ENCODE measurements at regions not wholly inside any gene's neighbourhood (a gene's known extent, or its start where the extent isn't known, plus 50 kb on each side); places are given as distances from the start of the nearest gene placed in this dataset.

DNA sequence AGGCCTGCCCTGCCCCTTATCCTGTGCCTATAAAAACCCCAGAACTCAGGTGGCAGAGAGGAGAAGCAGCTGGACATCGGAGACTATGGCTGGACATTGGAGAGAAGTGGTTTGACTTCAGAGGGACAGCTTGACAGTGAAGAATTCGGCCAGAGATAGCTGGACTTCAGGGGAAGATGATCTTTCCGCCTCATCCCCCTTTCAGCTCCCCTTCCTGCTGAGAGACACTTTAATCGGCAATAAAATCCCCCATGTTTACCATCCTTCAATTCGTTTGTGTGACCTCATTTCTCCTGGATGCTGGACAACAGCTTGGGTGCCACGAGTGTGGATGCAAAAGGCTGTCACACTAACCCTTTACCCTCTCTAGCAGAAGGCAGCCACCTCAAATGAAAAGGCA is 134.1 kb upstream of the TUT7 start (continued):
- TF ChIP-seq, protein P1, sequence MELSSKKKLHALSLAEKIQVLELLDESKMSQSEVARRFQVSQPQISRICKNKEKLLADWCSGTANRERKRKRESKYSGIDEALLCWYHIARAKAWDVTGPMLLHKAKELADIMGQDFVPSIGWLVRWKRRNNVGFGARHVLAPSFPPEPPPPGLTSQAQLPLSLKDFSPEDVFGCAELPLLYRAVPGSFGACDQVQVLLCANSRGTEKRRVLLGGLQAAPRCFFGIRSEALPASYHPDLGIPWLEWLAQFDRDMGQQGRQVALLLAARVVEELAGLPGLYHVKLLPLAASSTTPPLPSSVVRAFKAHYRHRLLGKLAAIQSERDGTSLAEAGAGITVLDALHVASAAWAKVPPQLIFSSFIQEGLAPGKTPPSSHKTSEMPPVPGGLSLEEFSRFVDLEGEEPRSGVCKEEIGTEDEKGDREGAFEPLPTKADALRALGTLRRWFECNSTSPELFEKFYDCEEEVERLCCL (CRISPR knock-in tag; IDR thresholded peaks at IDR 0.05; ENCODE audit: borderline replicate concordance): no peak

- CTCF ChIA-PET (ENCODE audit: low intra/inter-chr PET ratio, low total read pairs): interaction anchor here (1.2 to 2.8 kb wide), 2 partner anchors 837 to 849 kb away, joined by 4 to 15 read pairs; no protein-coding TSS in a partner anchor
- 0% methylated on average over 2 of the region's 2 CpGs for WGBS (ENCODE audit: low lambda C conversion rate)
- Histone ChIP-seq H3K27me3 (ENCODE audit: control insufficient read depth in 1 of 2, insufficient read depth in 2 of 2, low read length in 2 of 2) (no peaks in the 10 kb centered on the region; a peak in 2 of 5 replicates), H3K36me3 (replicated peaks in 1 of 2; ENCODE audit: control insufficient read depth in 1 of 2, insufficient read depth in 2 of 2, low read length in 2 of 2) (no peaks in the 10 kb centered on the region), H3K4me1 (ENCODE audit: insufficient read depth, low read length) (no peaks in the 10 kb centered on the region), H2AFZ (ENCODE audit: low read length) (no peak overlapping the region), H3K9me3 (ENCODE audit: low read length) (no peaks in the 10 kb centered on the region), H3K79me2 (ENCODE audit: insufficient read depth, low read length) (no peaks in the 10 kb centered on the region), H3K4me3 (replicated peaks in 1 of 3; ENCODE audit: insufficient read depth in 1 of 3, low read depth in 2 of 3, low read length in 3 of 3) (no peak overlapping the region), H4K20me1 (ENCODE audit: insufficient read depth, low read length) (no peaks in the 10 kb centered on the region), H3K27ac (ENCODE audit: extremely low read length, insufficient read depth, low read length) (no peak overlapping the region), H3K9ac (ENCODE audit: insufficient read depth, low read depth, low read length) (no peak overlapping the region), H3K4me2 (ENCODE audit: low read depth, low read length) (no peak overlapping the region)
- in situ Hi-C loops (cut with HindIII; ENCODE audit: extremely low pct_ligation_motif_present, low pct_unique_long_range_greater_than_20kb) (loop anchor here (5.0 kb wide), 1 partner anchor 839 kb away; no protein-coding TSS in a partner anchor), intact Hi-C loops (cut with micrococcal nuclease; ENCODE audit: unreplicated experiment) (loop anchor here (1.0 to 5.0 kb wide), 2 partner anchors 76 to 836 kb away; no protein-coding TSS in a partner anchor)
- DNase-seq (ENCODE audit: low spot score) (no peak), FAIRE-seq (no peak), ATAC-seq (no peak)
- no TSS peak for BruUV-seq (replicated peaks)
- POLR2A ChIA-PET: no interaction called here
- TF ChIP-seq HNRNPUL1 (IDR thresholded peaks at IDR 0.05; ENCODE audit: low read depth, low read length) (no peak), MAZ (IDR thresholded peaks at IDR 0.05; ENCODE audit: borderline replicate concordance, low read depth, low read length) (no peak), MAZ (CRISPR knock-in tag; IDR thresholded peaks at IDR 0.05; ENCODE audit: low read depth) (no peak), ZNF180 (CRISPR knock-in tag; IDR thresholded peaks at IDR 0.05; ENCODE audit: borderline replicate concordance, low read depth) (no peak), MTF1 (CRISPR knock-in tag; IDR thresholded peaks at IDR 0.05) (no peak), THYN1 (CRISPR knock-in tag; IDR thresholded peaks at IDR 0.05; ENCODE audit: borderline replicate concordance, low read depth) (no peak), GPBP1L1 (CRISPR knock-in tag; IDR thresholded peaks at IDR 0.05) (no peak), SOX13 (IDR thresholded peaks at IDR 0.05) (no peak), SOX13 (CRISPR knock-in tag; conservative IDR thresholded peaks at IDR 0.05 in 1 of 2, IDR thresholded peaks at IDR 0.05 in 1 of 2) (no peak), ZBTB7A (CRISPR knock-in tag; IDR thresholded peaks at IDR 0.05) (no peak), ZNF780A (CRISPR knock-in tag; IDR thresholded peaks at IDR 0.05) (no peak), ZC3H13 (CRISPR knock-in tag; IDR thresholded peaks at IDR 0.05) (no peak), TEF (CRISPR knock-in tag; IDR thresholded peaks at IDR 0.05) (no peak), HOXD1 (CRISPR knock-in tag; IDR thresholded peaks at IDR 0.05) (no peak)
- TF ChIP-seq, protein P2, sequence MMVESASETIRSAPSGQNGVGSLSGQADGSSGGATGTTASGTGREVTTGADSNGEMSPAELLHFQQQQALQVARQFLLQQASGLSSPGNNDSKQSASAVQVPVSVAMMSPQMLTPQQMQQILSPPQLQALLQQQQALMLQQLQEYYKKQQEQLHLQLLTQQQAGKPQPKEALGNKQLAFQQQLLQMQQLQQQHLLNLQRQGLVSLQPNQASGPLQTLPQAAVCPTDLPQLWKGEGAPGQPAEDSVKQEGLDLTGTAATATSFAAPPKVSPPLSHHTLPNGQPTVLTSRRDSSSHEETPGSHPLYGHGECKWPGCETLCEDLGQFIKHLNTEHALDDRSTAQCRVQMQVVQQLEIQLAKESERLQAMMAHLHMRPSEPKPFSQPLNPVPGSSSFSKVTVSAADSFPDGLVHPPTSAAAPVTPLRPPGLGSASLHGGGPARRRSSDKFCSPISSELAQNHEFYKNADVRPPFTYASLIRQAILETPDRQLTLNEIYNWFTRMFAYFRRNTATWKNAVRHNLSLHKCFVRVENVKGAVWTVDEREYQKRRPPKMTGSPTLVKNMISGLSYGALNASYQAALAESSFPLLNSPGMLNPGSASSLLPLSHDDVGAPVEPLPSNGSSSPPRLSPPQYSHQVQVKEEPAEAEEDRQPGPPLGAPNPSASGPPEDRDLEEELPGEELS (CRISPR knock-in tag; IDR thresholded peaks at IDR 0.05): no peak
- TF ChIP-seq, protein P1 (CRISPR knock-in tag; IDR thresholded peaks at IDR 0.05; ENCODE audit: borderline replicate concordance): no peak
Measured at GRCh38 chr9:86487838-86488233, 133.6 kb upstream of the TUT7 start.

Data from HepG2 (cell line).